Stimulated activated CD4-positive, alpha-beta T cell treated with anti-CD3 and anti-CD28 coated beads, Interleukin-2, amount 100 ng/mL, for 24 hours (primary cell): ENCODE measurements at regions not wholly inside any gene's neighbourhood (a gene's known extent, or its start where the extent isn't known, plus 50 kb on each side); places are given as distances from the start of the nearest gene placed in this dataset.
"Not testable (repeated sequence)": the region's sequence is repeated elsewhere in the genome, so short reads cannot be mapped to it uniquely, and the experiment has no call there.

Source experiments
- DNase-seq, 2 donors: peaks; one replicate each; pipeline ENCODE4 v3.0.0-alpha.2; 2020

GRCh38 chr9:117864385-117865057, 160.3 kb downstream of the TLR4 start:
- no peak for DNase-seq

DNA sequence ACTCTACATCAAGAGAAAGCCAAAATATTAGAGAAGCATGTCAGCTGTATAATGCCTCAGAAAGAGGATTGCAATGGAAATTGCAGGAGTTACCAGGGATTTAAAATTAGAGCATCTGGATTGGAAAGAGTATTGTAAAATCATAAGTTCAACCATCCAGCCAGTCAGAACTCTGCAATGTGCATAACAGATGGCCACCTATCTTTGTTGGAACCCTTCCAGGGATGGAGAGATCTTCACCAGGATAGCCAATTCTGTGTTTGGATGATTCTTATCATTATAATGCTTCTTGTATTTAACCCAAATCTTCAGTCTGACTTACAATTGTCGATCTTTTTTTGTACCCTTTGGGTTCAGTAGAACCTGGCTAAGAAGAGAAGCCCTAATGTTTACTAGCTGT, 164.4 kb downstream of the TLR4 start:
- no peak for DNase-seq

- no peak for DNase-seq
These were observed 165.1 kb downstream of the TLR4 start for GRCh38 chr9:117869287-117869686.

DNA sequence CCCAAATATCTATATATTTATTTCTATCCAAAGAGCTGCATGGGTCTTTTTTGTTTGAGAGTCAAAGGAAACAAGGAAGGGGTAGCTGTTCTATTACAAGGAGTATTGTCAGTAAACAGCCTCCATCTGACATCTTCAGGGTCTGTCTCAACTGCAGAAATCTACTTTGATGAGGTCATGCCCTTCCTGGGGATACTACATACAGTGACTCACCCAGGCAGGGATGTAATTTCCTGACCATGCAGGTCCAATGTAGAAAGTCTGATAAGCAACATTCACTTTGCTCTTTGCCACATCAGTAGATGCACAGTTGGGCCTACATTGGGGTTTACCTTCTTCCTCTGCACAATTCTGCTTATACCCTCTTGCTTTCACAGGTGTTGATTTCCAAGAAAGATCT, 165.5 kb downstream of the TLR4 start:
- no peak for DNase-seq

- no peak for DNase-seq
These were observed 169.5 kb downstream of the TLR4 start for GRCh38 chr9:117873664-117874063.

DNA sequence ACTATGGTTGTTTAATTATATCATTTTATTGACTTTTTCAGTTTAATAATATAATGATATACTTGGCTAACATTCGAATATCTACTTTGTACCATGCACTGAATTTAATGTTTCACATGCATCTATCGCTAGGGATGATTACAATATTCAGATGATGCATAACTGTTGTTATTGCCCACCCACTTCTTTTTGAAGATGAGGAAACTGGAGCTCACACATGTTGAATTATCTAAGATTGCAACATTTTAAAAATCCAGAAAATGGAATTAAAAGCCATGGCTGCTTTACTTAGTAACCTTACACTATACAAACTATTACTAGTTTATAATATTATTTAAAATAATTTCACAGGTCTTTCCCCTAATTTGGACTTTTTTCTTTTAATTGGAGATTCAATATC, 171.7 kb downstream of the TLR4 start:
- DNase-seq = no peak

GRCh38 chr9:117882171-117882570, 178.0 kb downstream of the TLR4 start:
- DNase-seq = no peak

GRCh38 chr9:117886616-117887015, 182.4 kb downstream of the TLR4 start:
- DNase-seq = no peak

- DNase-seq = no peak
These were observed 183.2 kb downstream of the TLR4 start for GRCh38 chr9:117887383-117887782.

- no peak for DNase-seq
These were observed 183.7 kb downstream of the TLR4 start for GRCh38 chr9:117887941-117888340.

- no peak for DNase-seq
These were observed 199.2 kb downstream of the TLR4 start for GRCh38 chr9:117903453-117903852.

DNA sequence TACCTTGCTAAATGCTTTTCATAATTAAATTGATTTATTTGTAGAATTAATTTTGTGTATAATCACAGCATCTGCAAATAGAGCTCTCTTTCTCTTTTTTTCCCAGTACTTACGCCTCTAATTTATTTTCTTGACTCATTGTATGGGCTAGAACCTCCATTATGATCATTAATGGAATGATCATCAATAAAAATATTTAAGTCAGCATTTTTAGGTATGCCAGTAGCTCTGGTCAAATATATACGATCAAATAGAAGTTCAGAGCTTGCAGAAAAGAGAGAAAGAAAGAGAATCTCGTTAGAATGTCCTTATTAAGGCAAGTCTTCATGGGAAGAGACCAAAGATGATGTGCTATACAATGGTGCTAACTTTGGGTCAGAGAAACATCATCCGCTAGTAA, 202.6 kb downstream of the TLR4 start:
- DNase-seq = no peak

- DNase-seq = no peak
These were observed 203.2 kb downstream of the TLR4 start for GRCh38 chr9:117907420-117907819.

GRCh38 chr9:117916291-117916690, 212.1 kb downstream of the TLR4 start:
- no peak for DNase-seq

- no peak for DNase-seq
These were observed 213.7 kb downstream of the TLR4 start for GRCh38 chr9:117917873-117918272.

DNA sequence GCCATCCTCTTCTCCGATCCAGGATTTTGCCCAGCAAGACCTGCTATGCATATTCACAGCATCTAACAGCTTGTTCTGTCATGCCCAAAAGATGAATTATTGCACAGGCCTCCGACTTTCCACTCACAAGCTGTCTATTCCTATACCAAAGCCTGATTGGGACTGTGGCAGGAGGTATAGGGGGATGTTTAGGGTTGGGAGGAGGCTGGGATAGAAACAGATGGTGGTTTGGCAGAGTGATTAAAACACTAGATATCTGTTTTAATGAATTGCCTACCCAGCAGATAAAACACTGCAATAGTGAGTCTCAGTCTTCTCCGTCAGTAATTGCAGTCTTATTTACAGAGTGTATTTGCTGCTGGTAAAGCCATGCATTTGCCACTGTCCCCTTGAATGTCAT, 215.3 kb downstream of the TLR4 start:
- DNase-seq = no peak

- no peak for DNase-seq
These were observed 221.9 kb downstream of the TLR4 start for GRCh38 chr9:117926031-117926658.

DNA sequence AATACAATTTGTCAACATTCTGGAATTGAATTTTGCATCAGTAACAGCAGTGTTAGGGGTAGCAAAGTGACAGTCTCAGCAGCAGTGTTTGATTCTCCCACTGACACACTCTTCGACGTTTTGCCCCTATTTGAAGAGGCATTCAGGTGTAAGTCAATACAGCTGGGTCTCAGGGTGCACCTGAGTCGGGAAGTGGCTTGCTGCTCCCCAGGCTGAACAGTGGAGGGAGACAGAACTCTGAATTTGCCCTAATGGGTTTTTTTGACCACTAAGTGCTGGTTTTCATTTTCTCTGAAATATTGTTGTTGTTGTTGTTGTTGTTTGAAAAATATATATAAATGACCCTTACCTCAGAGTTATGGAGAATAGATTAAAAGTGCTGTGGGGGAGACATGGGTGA, 223.2 kb downstream of the TLR4 start:
- DNase-seq = no peak

DNA sequence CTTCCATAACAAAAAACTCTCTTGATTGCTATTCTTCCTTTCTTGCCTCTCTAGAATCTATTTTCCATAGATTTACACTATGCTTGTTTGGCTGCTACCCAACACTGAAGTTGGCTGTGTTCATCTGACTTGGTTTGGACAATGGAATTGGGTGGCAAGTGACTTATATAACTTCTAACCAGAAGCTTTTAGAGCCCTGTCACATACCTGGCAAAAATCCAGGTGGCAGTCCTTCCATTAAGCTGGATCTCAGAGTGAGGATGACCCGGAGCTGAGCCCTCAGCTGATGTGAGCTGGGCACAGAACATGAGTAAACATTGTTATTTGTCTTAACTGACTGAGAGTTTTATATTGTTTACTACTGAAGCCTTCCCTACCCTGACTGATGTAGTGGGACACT, 225.7 kb downstream of the TLR4 start:
- DNase-seq = no peak

- DNase-seq = no peak
These were observed 228.4 kb downstream of the TLR4 start for GRCh38 chr9:117932585-117932984.

DNA sequence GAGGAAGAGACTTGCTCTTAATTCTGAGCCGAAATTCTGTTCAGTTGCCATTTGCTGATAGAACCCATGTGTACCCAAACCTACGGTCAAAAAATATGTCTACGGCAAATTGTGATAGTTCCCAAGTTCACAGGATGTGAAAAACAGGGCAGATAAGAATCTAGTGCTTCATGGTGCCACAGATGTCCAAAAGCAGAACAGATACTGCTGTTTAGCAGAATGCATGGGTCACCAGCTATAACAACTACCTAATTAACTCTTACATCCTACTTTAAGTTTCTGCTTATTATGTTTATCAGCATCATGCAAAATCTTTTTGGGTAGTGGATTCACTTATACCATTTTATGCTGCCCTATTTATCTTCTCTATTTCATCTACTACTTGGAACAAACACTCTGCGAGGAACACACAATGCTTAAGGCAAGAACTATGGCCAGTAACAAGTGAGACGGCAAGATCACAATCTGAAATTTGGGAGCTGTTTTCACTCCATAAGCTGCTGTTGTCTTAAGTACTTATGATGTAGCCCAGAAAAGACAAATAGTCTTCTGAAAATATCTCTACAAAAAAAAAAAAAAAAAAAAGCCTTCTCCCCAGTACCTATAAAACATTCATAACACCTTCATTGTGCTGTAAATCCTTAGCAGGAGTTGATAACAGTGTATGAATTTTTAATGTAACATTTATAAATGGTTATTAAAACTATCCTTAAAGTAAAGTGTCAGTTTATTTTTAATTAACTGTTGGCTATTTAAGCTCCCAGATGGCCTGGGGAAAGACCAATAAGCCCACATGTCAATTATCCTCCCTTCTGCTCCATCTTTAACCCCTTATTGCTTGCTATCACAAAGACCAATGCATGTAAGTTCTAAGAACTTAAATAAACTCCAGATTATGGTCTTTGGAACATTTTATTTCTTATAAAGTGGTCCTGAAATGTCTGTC, 232.3 kb downstream of the TLR4 start:
- no peak for DNase-seq

DNA sequence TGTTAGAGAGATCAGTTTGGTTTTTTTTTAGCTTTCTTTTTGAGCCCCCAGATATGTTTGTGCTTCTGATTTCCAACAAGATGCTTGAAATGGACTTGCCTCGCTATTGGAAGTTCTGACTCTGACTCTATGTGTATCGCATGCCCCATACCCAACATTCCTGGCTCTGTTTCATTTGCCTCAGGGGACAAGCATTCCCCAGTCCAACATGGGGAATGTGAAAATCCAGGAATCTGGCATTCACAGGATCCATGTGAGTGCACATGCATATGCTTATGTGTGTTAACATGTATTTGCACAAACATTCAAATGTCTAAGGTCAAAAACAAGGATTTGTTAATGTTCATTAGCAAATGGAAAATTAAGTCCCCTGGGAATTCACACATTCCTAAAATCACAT, 233.9 kb downstream of the TLR4 start:
- DNase-seq = no peak

DNA sequence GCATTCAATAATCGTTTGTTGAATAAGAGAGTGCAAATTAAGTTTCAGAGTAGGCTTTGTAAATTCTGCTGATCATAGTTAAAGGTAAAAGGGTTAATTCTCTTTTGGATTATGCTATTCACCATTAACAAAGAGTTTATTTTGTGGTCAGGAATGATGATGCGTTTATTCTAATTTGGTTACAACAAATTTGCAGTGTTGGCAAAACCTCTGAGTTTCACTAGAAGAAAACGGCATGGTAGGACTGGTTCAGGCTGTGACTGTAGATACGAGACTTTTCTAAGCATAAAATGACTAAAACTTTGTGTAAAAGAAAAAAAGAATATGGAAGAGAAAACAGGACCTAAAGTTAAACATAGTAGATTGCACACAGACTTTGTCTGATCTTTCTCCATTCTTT, 234.7 kb downstream of the TLR4 start:
- no peak for DNase-seq

DNA sequence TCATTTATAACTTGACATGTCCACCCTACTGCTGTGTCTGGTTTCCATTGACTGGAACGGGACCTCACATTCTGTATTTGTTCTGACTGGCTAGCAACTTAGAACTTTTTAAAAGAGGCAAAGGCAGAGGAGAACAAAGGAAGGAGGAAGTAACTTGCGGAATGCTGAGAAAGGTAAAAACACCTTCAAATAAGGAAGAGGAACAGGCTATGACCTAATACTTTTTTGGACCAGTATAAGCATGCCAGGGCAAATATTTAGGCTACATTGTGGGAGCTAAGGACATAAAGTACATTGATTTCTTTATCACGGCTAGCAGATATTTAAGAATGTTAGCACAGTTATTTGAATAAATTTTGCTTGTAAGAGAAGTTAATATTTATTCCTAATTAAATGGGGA, 240.5 kb downstream of the TLR4 start:
- not testable (repeated sequence) for DNase-seq
